RWPE2 (cell line): ENCODE measurements at regions not wholly inside any gene's neighbourhood (a gene's known extent, or its start where the extent isn't known, plus 50 kb on each side); places are given as distances from the start of the nearest gene placed in this dataset.
"Not testable (repeated sequence)": the region's sequence is repeated elsewhere in the genome, so short reads cannot be mapped to it uniquely, and the experiment has no call there.

Source experiments
- ATAC-seq: fragments of 200-7000 bp; cut with Tn5 transposase; 3 replicates; pipeline ENCODE4 v1.9.1; 2021; ENCODE audit warnings: low read depth
- DNase-seq: peaks from one replicate; pipeline ENCODE4 v3.0.0-alpha.2; 2020; ENCODE audit warnings: low spot score
- H3K27ac ChIP-seq: fragments of 450-650 bp; 2 replicates; pipeline ENCODE4 v1.5.1; 2017; ENCODE audit warnings: mild to moderate bottlenecking; ENCODE audit not compliant: poor library complexity, severe bottlenecking
- H3K27me3 ChIP-seq: fragments of 250-450 bp; sonication (Bioruptor Pico); 2 replicates; pipeline ENCODE4 v1.5.1; 2021; ENCODE audit warnings: mild to moderate bottlenecking, moderate library complexity; ENCODE audit not compliant: insufficient read depth, poor library complexity, severe bottlenecking
- H3K36me3 ChIP-seq: fragments of 250-450 bp; sonication (Bioruptor Pico); 2 replicates; pipeline ENCODE4 v1.5.1; 2020; ENCODE audit warnings: low read depth, mild to moderate bottlenecking, moderate library complexity
- H3K4me1 ChIP-seq: fragments of 250-450 bp; sonication (Bioruptor Pico); 2 replicates; pipeline ENCODE4 v1.5.1; 2021; ENCODE audit warnings: mild to moderate bottlenecking, moderate library complexity; ENCODE audit not compliant: insufficient read depth, poor library complexity, severe bottlenecking
- H3K4me3 ChIP-seq: fragments of 250-450 bp; sonication (Bioruptor Pico); 2 replicates; pipeline ENCODE4 v1.5.1; 2021; ENCODE audit warnings: mild to moderate bottlenecking, moderate library complexity; ENCODE audit not compliant: severe bottlenecking
- H3K9me3 ChIP-seq: fragments of 250-450 bp; sonication (Bioruptor Pico); 2 replicates; pipeline ENCODE4 v1.5.1; 2021; ENCODE audit warnings: mild to moderate bottlenecking, moderate library complexity; ENCODE audit not compliant: severe bottlenecking
- CTCF ChIP-seq: fragments of 450-650 bp; IDR thresholded peaks from one replicate; pipeline ENCODE4 v1.5.1; 2017; ENCODE audit warnings: mild to moderate bottlenecking, moderate library complexity; ENCODE audit not compliant: poor library complexity, severe bottlenecking

GRCh38 chr9:33623658-33624586 is 99.9 kb downstream of the ANKRD18B start:
- Histone ChIP-seq H3K4me1 (peaks cover 20% of the 10 kb centered on the region), H3K27me3 (no peaks in the 10 kb centered on the region), H3K27ac (no peak overlapping the region), H3K4me3 (no peak overlapping the region), H3K9me3 (no peaks in the 10 kb centered on the region), H3K36me3 (no peaks in the 10 kb centered on the region)
- no peak for DNase-seq
- peak; percentile 56 for ATAC-seq
- TF ChIP-seq CTCF = peak; percentile 95

- H3K9me3 ChIP-seq, H3K27ac ChIP-seq, H3K4me1 ChIP-seq, H3K4me3 ChIP-seq, ATAC-seq, H3K27me3 ChIP-seq, H3K36me3 ChIP-seq, DNase-seq: not testable (repeated sequence)
Measured at GRCh38 chr9:33628318-33628717, 104.3 kb downstream of the ANKRD18B start.

- Histone ChIP-seq H3K36me3 (no peaks in the 10 kb centered on the region), H3K4me3 (no peak overlapping the region), H3K27me3 (no peaks in the 10 kb centered on the region), H3K27ac (no peak overlapping the region), H3K9me3 (no peaks in the 10 kb centered on the region), H3K4me1 (no peaks in the 10 kb centered on the region)
- ATAC-seq = no peak
- no peak for DNase-seq
- no peak for TF ChIP-seq CTCF
Measured at GRCh38 chr9:33628865-33629410, 104.9 kb downstream of the ANKRD18B start.

- Histone ChIP-seq H3K4me1 (no peaks in the 10 kb centered on the region), H3K27me3 (peaks cover 7% of the 10 kb centered on the region), H3K9me3 (no peaks in the 10 kb centered on the region), H3K27ac (no peak overlapping the region), H3K36me3 (no peaks in the 10 kb centered on the region), H3K4me3 (no peak overlapping the region)
- DNase-seq (no peak), ATAC-seq (no peak)
- TF ChIP-seq CTCF = no peak
Measured at GRCh38 chr9:33633636-33634035, 109.6 kb downstream of the ANKRD18B start.

- DNase-seq = no peak
- Histone ChIP-seq H3K4me1 (no peaks in the 10 kb centered on the region), H3K9me3 (no peaks in the 10 kb centered on the region), H3K27me3 (peaks cover 7% of the 10 kb centered on the region), H3K4me3 (no peak overlapping the region), H3K27ac (no peak overlapping the region), H3K36me3 (no peaks in the 10 kb centered on the region)
- TF ChIP-seq CTCF = no peak
- ATAC-seq = no peak
Measured at GRCh38 chr9:33637881-33638280, 113.8 kb downstream of the ANKRD18B start.
